IMR-90 (cell line): ENCODE measurements at regions not wholly inside any gene's neighbourhood (a gene's known extent, or its start where the extent isn't known, plus 50 kb on each side); places are given as distances from the start of the nearest gene placed in this dataset.

ENCODE experiments used
- ATAC-seq: fragments of 200-7000 bp; cut with Tn5 transposase; 2 replicates; pipeline ENCODE4 v1.9.1; 2020; ENCODE audit warnings: low read depth, mild to moderate bottlenecking, moderate library complexity
- BruUV-seq: library from RNA; stranded (reverse); fragments of 400-500 nt; replicated peaks from 2 replicates; lab custom pipeline; 2021; lab: Mats Ljungman, UMichigan
- CTCF ChIA-PET: fragments of 300-600 bp; formaldehyde crosslinking; extraction: SDS; loops from one replicate; lab custom pipeline; 2021; ENCODE audit warnings: antibody characterized with exemption; lab: Yijun Ruan, JAX
- POLR2A ChIA-PET: fragments of 300-600 bp; sonication (Branson Sonifier 250); formaldehyde crosslinking; loops from one replicate; lab custom pipeline; 2022; ENCODE audit warnings: antibody characterized with exemption; ENCODE audit not compliant: unreplicated experiment; lab: Charles Lee
- DNase-seq: peaks from one replicate; pipeline ENCODE4 v3.0.0; 2013
- H2AFZ ChIP-seq: replicated peaks from 2 replicates; pipeline ENCODE3; 2013; ENCODE audit warnings: low read length, mild to moderate bottlenecking; ENCODE audit not compliant: poor library complexity
- H2AK5ac ChIP-seq: 2 replicates; pipeline ENCODE4 v1.6.1; 2013; ENCODE audit warnings: low read depth, low read length, inconsistent platforms
- H2AK9ac ChIP-seq: replicated peaks from 2 replicates; pipeline ENCODE3; 2013; ENCODE audit warnings: mild to moderate bottlenecking, low read depth, low read length, moderate library complexity; ENCODE audit not compliant: poor library complexity
- H2BK120ac ChIP-seq: 2 replicates; pipeline ENCODE4 v1.6.1; 2013; ENCODE audit warnings: low read depth, low read length, inconsistent platforms
- H2BK15ac ChIP-seq: 3 replicates; pipeline ENCODE4 v1.6.1; 2013; ENCODE audit warnings: low read depth, low read length, inconsistent platforms
- H2BK20ac ChIP-seq: 2 replicates; pipeline ENCODE4 v1.6.1; 2013; ENCODE audit warnings: low read depth, mild to moderate bottlenecking, inconsistent platforms, low read length, moderate library complexity
- H2BK5ac ChIP-seq: 2 replicates; pipeline ENCODE4 v1.6.1; 2013; ENCODE audit warnings: mild to moderate bottlenecking, low read depth, low read length, inconsistent platforms; ENCODE audit not compliant: poor library complexity, severe bottlenecking
- H3K14ac ChIP-seq: replicated peaks from 2 replicates; pipeline ENCODE4 v1.6.1; 2013; ENCODE audit warnings: low read depth, low read length, inconsistent platforms
- H3K18ac ChIP-seq: 2 replicates; pipeline ENCODE4 v1.6.1; 2013; ENCODE audit warnings: low read depth, low read length, control low read depth
- H3K23ac ChIP-seq: 2 replicates; pipeline ENCODE4 v1.6.1; 2013; ENCODE audit warnings: low read depth, low read length, inconsistent platforms
- H3K27ac ChIP-seq: 2 replicates; pipeline ENCODE4 v1.5.1; 2013; ENCODE audit warnings: mild to moderate bottlenecking, control low read depth, low read length; ENCODE audit not compliant: insufficient read depth
- H3K27me3 ChIP-seq: 2 replicates; pipeline ENCODE4 v1.6.1; 2013; ENCODE audit warnings: low read length; ENCODE audit not compliant: control insufficient read depth, insufficient read depth
- H3K36me3 ChIP-seq: 2 replicates; pipeline ENCODE4 v1.6.1; 2013; ENCODE audit warnings: low read length, mixed read lengths; ENCODE audit not compliant: control insufficient read depth, insufficient read depth
- H3K4ac ChIP-seq: 2 replicates; pipeline ENCODE4 v1.6.1; 2013; ENCODE audit warnings: low read depth, low read length, inconsistent platforms
- H3K4me1 ChIP-seq: 2 replicates; pipeline ENCODE4 v1.6.1; 2013; ENCODE audit warnings: low read length, mixed read lengths; ENCODE audit not compliant: control insufficient read depth, insufficient read depth
- H3K4me2 ChIP-seq: 2 replicates; pipeline ENCODE4 v1.6.1; 2013; ENCODE audit warnings: low read depth, mild to moderate bottlenecking, control low read depth, low read length, moderate library complexity
- H3K4me3 ChIP-seq: 2 replicates; pipeline ENCODE4 v1.5.1; 2013; ENCODE audit warnings: low read depth, mild to moderate bottlenecking, control low read depth, low read length, moderate library complexity; ENCODE audit not compliant: insufficient read depth
- H3K56ac ChIP-seq: 2 replicates; pipeline ENCODE4 v1.6.1; 2013; ENCODE audit warnings: low read length, inconsistent platforms; ENCODE audit not compliant: insufficient read depth; ENCODE audit errors: extremely low read depth
- H3K79me1 ChIP-seq, 2 experiments: 2 replicates each; pipeline ENCODE4 v1.6.1; 2013; ENCODE audit warnings: low read length in 2 of 2, inconsistent platforms in 1 of 2, low read depth in 1 of 2
- H3K9ac ChIP-seq: 2 replicates; pipeline ENCODE4 v1.6.1; 2013; ENCODE audit warnings: low read depth, low read length, control low read depth
- H3K9me1 ChIP-seq: 2 replicates; pipeline ENCODE4 v1.6.1; 2013; ENCODE audit warnings: low read length, inconsistent platforms; ENCODE audit not compliant: insufficient read depth
- H3K9me3 ChIP-seq: 2 replicates; pipeline ENCODE4 v1.6.1; 2013; ENCODE audit warnings: low read length; ENCODE audit not compliant: control insufficient read depth, insufficient read depth
- H4K20me1 ChIP-seq: 2 replicates; pipeline ENCODE4 v1.6.1; 2013; ENCODE audit warnings: low read length, inconsistent platforms; ENCODE audit not compliant: insufficient read depth
- H4K5ac ChIP-seq: 2 replicates; pipeline ENCODE4 v1.6.1; 2013; ENCODE audit warnings: mild to moderate bottlenecking, low read depth, low read length, control low read depth
- H4K8ac ChIP-seq, 2 experiments: 2 replicates each; pipeline ENCODE4 v1.6.1; 2013; ENCODE audit warnings: low read depth in 2 of 2, low read length in 2 of 2, control low read depth in 1 of 2, inconsistent platforms in 1 of 2
- H4K91ac ChIP-seq: 2 replicates; pipeline ENCODE4 v1.6.1; 2013; ENCODE audit warnings: low read depth, low read length, inconsistent platforms; ENCODE audit not compliant: insufficient read depth
- BHLHE40 ChIP-seq: fragments of 150-350 bp; IDR thresholded peaks from 2 replicates; pipeline ENCODE4 v1.6.1; 2016; ENCODE audit warnings: mild to moderate bottlenecking, low read depth, low read length
- CEBPB ChIP-seq: IDR thresholded peaks from 2 replicates; pipeline ENCODE4 v1.6.1; 2012; ENCODE audit warnings: low read depth, low read length, improper control_type of control experiment
- CHD1 ChIP-seq: IDR thresholded peaks from 2 replicates; pipeline ENCODE4 v1.6.1; 2012; ENCODE audit warnings: low read depth, low read length, improper control_type of control experiment
- CTCF ChIP-seq: conservative IDR thresholded peaks from 2 replicates; pipeline ENCODE4 v1.5.1; 2012; ENCODE audit warnings: mild to moderate bottlenecking, low read depth, low read length, improper control_type of control experiment
- MAFK ChIP-seq: IDR thresholded peaks from 2 replicates; pipeline ENCODE4 v1.6.1; 2012; ENCODE audit warnings: low read depth, low read length, improper control_type of control experiment
- MAZ ChIP-seq: IDR thresholded peaks from 2 replicates; pipeline ENCODE4 v1.6.1; 2012; ENCODE audit warnings: low read depth, mild to moderate bottlenecking, low read length, improper control_type of control experiment, moderate library complexity, borderline replicate concordance
- POLR2A ChIP-seq: IDR thresholded peaks from 2 replicates; pipeline ENCODE4 v1.6.1; 2012; ENCODE audit warnings: mild to moderate bottlenecking, low read depth, low read length
- RAD21 ChIP-seq: IDR thresholded peaks from 2 replicates; pipeline ENCODE4 v1.6.1; 2012; ENCODE audit warnings: low read length, improper control_type of control experiment
- RFX5 ChIP-seq: IDR thresholded peaks from 2 replicates; pipeline ENCODE4 v1.8.0; 2012; ENCODE audit warnings: low read depth, mild to moderate bottlenecking, low read length, moderate library complexity
- WGBS, 2 experiments: methylation state at CpG; one replicate each; pipeline versions ENCODE4 v1.1.5 to v1.1.7; 2013; ENCODE audit warnings: missing lambda C conversion rate in 2 of 2; ENCODE audit not compliant: insufficient read length in 1 of 2; ENCODE audit errors: extremely low coverage in 2 of 2; 5-methylcytosine and 5-hydroxymethylcytosine counted together
- dilution Hi-C: fragments of 300-500 bp; cut with HindIII; formaldehyde crosslinking; loops from one replicate; pipeline ENCODE4 v1.14.3; 2018; ENCODE audit warnings: low sequenced_read_pairs; ENCODE audit not compliant: unreplicated experiment
- in situ Hi-C: fragments of 300-500 bp; cut with MboI; formaldehyde crosslinking; loops from 3 replicates; pipeline ENCODE4 v1.14.3; 2019; ENCODE audit warnings: low sequenced_read_pairs, inconsistent platforms, mixed read lengths
- intact Hi-C: fragments of 100-400 bp; cut with micrococcal nuclease; formaldehyde crosslinking; loops from 2 replicates; pipeline ENCODE4 v1.10.0; 2022
- TF ChIP-seq, protein P1 (sequence below): fragments of 150-350 bp; IDR thresholded peaks from 2 replicates; pipeline ENCODE4 v1.6.1; 2016; ENCODE audit warnings: low read depth, mild to moderate bottlenecking, low read length, moderate library complexity, borderline replicate concordance
- TF ChIP-seq, protein P2 (sequence below): fragments of 150-350 bp; IDR thresholded peaks from 2 replicates; pipeline ENCODE4 v1.6.1; 2017; ENCODE audit warnings: mild to moderate bottlenecking, antibody characterized with exemption, low read length, low read depth

GRCh38 chr6:139659711-139660110, 285.3 kb upstream of the CITED2 start:
- Histone ChIP-seq H2AK9ac (no peak overlapping the region), H3K9ac (no peak overlapping the region), H3K4me3 (no peak overlapping the region), H3K18ac (no peak overlapping the region), H3K27ac (no peak overlapping the region), H3K9me1 (no peaks in the 10 kb centered on the region), H3K4me1 (no peaks in the 10 kb centered on the region), H3K79me1 (no peaks in the 10 kb centered on the region), H2BK15ac (no peak overlapping the region), H2BK120ac (no peak overlapping the region), H3K4ac (no peak overlapping the region), H3K56ac (no peak overlapping the region), H4K20me1 (no peaks in the 10 kb centered on the region), H3K14ac (no peak overlapping the region), H4K5ac (no peak overlapping the region), H2AK5ac (no peak overlapping the region), H3K23ac (no peak overlapping the region), H4K91ac (no peak overlapping the region), H2BK20ac (no peak overlapping the region), H3K9me3 (no peaks in the 10 kb centered on the region), H4K8ac (no peak overlapping the region), H3K4me2 (no peak overlapping the region), H3K36me3 (no peaks in the 10 kb centered on the region), H2BK5ac (no peak overlapping the region), H2AFZ (peak overlapping the region; percentile 49), H3K27me3 (no peaks in the 10 kb centered on the region)
- no CpG with 5 or more reads among the region's 2 CpGs for WGBS, 2 experiments
- DNase-seq (no peak), ATAC-seq (no peak)
- BruUV-seq, result no TSS peak
- TF ChIP-seq, protein P1, sequence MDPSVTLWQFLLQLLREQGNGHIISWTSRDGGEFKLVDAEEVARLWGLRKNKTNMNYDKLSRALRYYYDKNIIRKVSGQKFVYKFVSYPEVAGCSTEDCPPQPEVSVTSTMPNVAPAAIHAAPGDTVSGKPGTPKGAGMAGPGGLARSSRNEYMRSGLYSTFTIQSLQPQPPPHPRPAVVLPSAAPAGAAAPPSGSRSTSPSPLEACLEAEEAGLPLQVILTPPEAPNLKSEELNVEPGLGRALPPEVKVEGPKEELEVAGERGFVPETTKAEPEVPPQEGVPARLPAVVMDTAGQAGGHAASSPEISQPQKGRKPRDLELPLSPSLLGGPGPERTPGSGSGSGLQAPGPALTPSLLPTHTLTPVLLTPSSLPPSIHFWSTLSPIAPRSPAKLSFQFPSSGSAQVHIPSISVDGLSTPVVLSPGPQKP, result no peak
- TF ChIP-seq RFX5 (no peak), CTCF (no peak), BHLHE40 (no peak), RAD21 (no peak), MAFK (no peak), POLR2A (no peak), CEBPB (no peak), CHD1 (no peak), MAZ (no peak)
- TF ChIP-seq, protein P2, sequence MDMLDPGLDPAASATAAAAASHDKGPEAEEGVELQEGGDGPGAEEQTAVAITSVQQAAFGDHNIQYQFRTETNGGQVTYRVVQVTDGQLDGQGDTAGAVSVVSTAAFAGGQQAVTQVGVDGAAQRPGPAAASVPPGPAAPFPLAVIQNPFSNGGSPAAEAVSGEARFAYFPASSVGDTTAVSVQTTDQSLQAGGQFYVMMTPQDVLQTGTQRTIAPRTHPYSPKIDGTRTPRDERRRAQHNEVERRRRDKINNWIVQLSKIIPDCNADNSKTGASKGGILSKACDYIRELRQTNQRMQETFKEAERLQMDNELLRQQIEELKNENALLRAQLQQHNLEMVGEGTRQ, result no peak
- POLR2A ChIA-PET, result no interaction called here
- in situ Hi-C loops, result no loop called here
- intact Hi-C loops, result no loop called here
- CTCF ChIA-PET, result no interaction called here
- dilution Hi-C loops, result no loop called here
